Mesendoderm (in vitro differentiated cells): ENCODE measurements at regions not wholly inside any gene's neighbourhood (a gene's known extent, or its start where the extent isn't known, plus 50 kb on each side); places are given as distances from the start of the nearest gene placed in this dataset.

ENCODE experiments used
- DNase-seq: peaks from one replicate; pipeline ENCODE4 v3.0.0; 2013
- H2AK5ac ChIP-seq: 2 replicates; pipeline ENCODE4 v1.6.1; 2013; ENCODE audit warnings: low read length, inconsistent platforms
- H2BK120ac ChIP-seq: 2 replicates; pipeline ENCODE4 v1.6.1; 2013; ENCODE audit warnings: low read depth, mild to moderate bottlenecking, low read length, moderate library complexity, mixed read lengths
- H2BK15ac ChIP-seq: replicated peaks from 2 replicates; pipeline ENCODE4 v1.6.1; 2013; ENCODE audit warnings: low read depth, mild to moderate bottlenecking, moderate library complexity
- H2BK5ac ChIP-seq: 2 replicates; pipeline ENCODE4 v1.6.1; 2013; ENCODE audit warnings: low read length, inconsistent platforms
- H3K18ac ChIP-seq: 2 replicates; pipeline ENCODE4 v1.6.1; 2013; ENCODE audit warnings: mild to moderate bottlenecking, low read length, mixed read lengths
- H3K23ac ChIP-seq: one replicate; pipeline ENCODE4 v1.6.1; 2013; ENCODE audit warnings: low read length
- H3K27ac ChIP-seq: 2 replicates; pipeline ENCODE4 v1.5.1; 2013; ENCODE audit warnings: low read depth, mild to moderate bottlenecking, inconsistent platforms, low read length, moderate library complexity
- H3K27me3 ChIP-seq: 2 replicates; pipeline ENCODE4 v1.6.1; 2013; ENCODE audit warnings: low read length, control low read depth, mild to moderate bottlenecking, inconsistent platforms; ENCODE audit not compliant: insufficient read depth, poor library complexity
- H3K36me3 ChIP-seq: 2 replicates; pipeline ENCODE4 v1.6.1; 2013; ENCODE audit warnings: low read length, inconsistent platforms; ENCODE audit not compliant: control insufficient read depth, insufficient read depth
- H3K4ac ChIP-seq: one replicate; pipeline ENCODE4 v1.6.1; 2013; ENCODE audit warnings: low read depth, mild to moderate bottlenecking, low read length, moderate library complexity
- H3K4me1 ChIP-seq: 2 replicates; pipeline ENCODE4 v1.6.1; 2013; ENCODE audit warnings: low read depth, low read length, inconsistent platforms; ENCODE audit not compliant: control insufficient read depth
- H3K4me2 ChIP-seq: 2 replicates; pipeline ENCODE4 v1.6.1; 2013; ENCODE audit warnings: low read length
- H3K4me3 ChIP-seq: 2 replicates; pipeline ENCODE4 v1.5.1; 2013; ENCODE audit warnings: mild to moderate bottlenecking, low read length
- H3K56ac ChIP-seq: one replicate; pipeline ENCODE4 v1.6.1; 2013; ENCODE audit warnings: low read length
- H3K79me1 ChIP-seq: 2 replicates; pipeline ENCODE4 v1.6.1; 2013; ENCODE audit warnings: low read length, inconsistent platforms
- H3K79me2 ChIP-seq: 2 replicates; pipeline ENCODE4 v1.6.1; 2013; ENCODE audit warnings: mild to moderate bottlenecking, low read length; ENCODE audit not compliant: control insufficient read depth, insufficient read depth
- H3K9ac ChIP-seq: 2 replicates; pipeline ENCODE4 v1.6.1; 2013; ENCODE audit warnings: low read length, inconsistent platforms
- H4K5ac ChIP-seq: one replicate; pipeline ENCODE4 v1.6.1; 2013; ENCODE audit warnings: low read length
- H4K8ac ChIP-seq: one replicate; pipeline ENCODE4 v1.6.1; 2013; ENCODE audit warnings: low read depth, mild to moderate bottlenecking, control low read depth, low read length, moderate library complexity
- WGBS: extraction: QIAGEN DNeasy Blood & Tissue Kit; methylation state at CpG from one replicate; pipeline ENCODE4 v1.1.7; 2013; ENCODE audit warnings: low lambda C conversion rate, missing lambda C conversion rate; ENCODE audit not compliant: insufficient coverage; ENCODE audit errors: extremely low coverage; 5-methylcytosine and 5-hydroxymethylcytosine counted together

GRCh38 chr18:39721712-39722111, 2156.1 kb upstream of the CELF4 start:
- Histone ChIP-seq H3K27ac (no peak overlapping the region), H3K18ac (no peak overlapping the region), H3K9ac (no peak overlapping the region), H3K4me3 (no peak overlapping the region), H4K5ac (no peak overlapping the region), H3K79me1 (no peaks in the 10 kb centered on the region), H3K4ac (no peak overlapping the region), H2BK15ac (no peak overlapping the region), H3K4me1 (no peaks in the 10 kb centered on the region), H3K56ac (no peak overlapping the region), H3K36me3 (no peaks in the 10 kb centered on the region), H2BK120ac (no peak overlapping the region), H3K23ac (no peak overlapping the region), H2AK5ac (no peak overlapping the region), H3K4me2 (no peak overlapping the region), H2BK5ac (no peak overlapping the region), H4K8ac (no peak overlapping the region), H3K79me2 (no peaks in the 10 kb centered on the region), H3K27me3 (no peaks in the 10 kb centered on the region)
- WGBS, result no CpG with 5 or more reads among the region's 1 CpG
- no peak for DNase-seq

- H3K18ac ChIP-seq, result no peak overlapping the region
- H2AK5ac ChIP-seq, result no peak overlapping the region
- H3K23ac ChIP-seq, result no peak overlapping the region
- H3K4ac ChIP-seq, result peak overlapping the region; percentile 31
- H3K79me1 ChIP-seq, result no peaks in the 10 kb centered on the region
- no peaks in the 10 kb centered on the region for H3K36me3 ChIP-seq
- H3K79me2 ChIP-seq, result no peaks in the 10 kb centered on the region
- no peak overlapping the region for H3K9ac ChIP-seq
- no peak overlapping the region for H2BK5ac ChIP-seq
- H3K4me2 ChIP-seq, result no peak overlapping the region
- no peaks in the 10 kb centered on the region for H3K4me1 ChIP-seq
- H4K8ac ChIP-seq, result no peak overlapping the region
- no peak overlapping the region for H3K4me3 ChIP-seq
- no peak overlapping the region for H2BK15ac ChIP-seq
- H3K27me3 ChIP-seq, result no peaks in the 10 kb centered on the region
- WGBS, result no CpG with 5 or more reads among the region's 3 CpGs
- no peak overlapping the region for H4K5ac ChIP-seq
- H3K27ac ChIP-seq, result no peak overlapping the region
- H3K56ac ChIP-seq, result no peak overlapping the region
- H2BK120ac ChIP-seq, result no peak overlapping the region
- no peak for DNase-seq
Measured at GRCh38 chr18:39713961-39714360, 2148.4 kb upstream of the CELF4 start.

DNA sequence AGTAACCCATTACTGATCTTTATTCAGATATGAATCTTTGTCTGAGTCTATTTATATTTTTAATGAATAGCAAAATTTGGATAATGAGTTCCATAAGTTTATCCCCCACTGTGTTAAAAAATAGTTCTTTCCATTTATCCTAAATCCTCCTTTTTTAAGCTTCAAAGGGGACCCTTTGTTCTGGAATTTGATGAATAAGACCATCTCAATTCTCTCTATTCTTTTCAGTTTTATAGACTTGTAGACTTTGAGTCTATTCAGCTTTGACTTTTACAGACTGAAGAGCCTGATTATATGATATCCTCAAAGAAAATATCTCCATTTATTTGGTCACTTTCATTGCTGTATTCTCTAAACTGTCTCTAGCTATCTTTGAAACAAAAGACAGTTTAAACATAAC, 2146.1 kb upstream of the CELF4 start:
- Histone ChIP-seq H2BK120ac (no peak overlapping the region), H3K79me1 (no peaks in the 10 kb centered on the region), H2BK5ac (no peak overlapping the region), H3K4me3 (no peak overlapping the region), H3K4me2 (no peak overlapping the region), H3K56ac (no peak overlapping the region), H3K23ac (no peak overlapping the region), H3K4me1 (no peaks in the 10 kb centered on the region), H3K27ac (no peak overlapping the region), H4K5ac (no peak overlapping the region), H3K9ac (no peak overlapping the region), H3K18ac (no peak overlapping the region), H2BK15ac (no peak overlapping the region), H2AK5ac (no peak overlapping the region), H4K8ac (no peak overlapping the region), H3K27me3 (no peaks in the 10 kb centered on the region), H3K79me2 (no peaks in the 10 kb centered on the region), H3K36me3 (no peaks in the 10 kb centered on the region), H3K4ac (no peak overlapping the region)
- no peak for DNase-seq

- no peaks in the 10 kb centered on the region for H3K4me1 ChIP-seq
- H3K4ac ChIP-seq, result no peak overlapping the region
- H3K79me2 ChIP-seq, result no peaks in the 10 kb centered on the region
- H2BK15ac ChIP-seq, result no peak overlapping the region
- H3K36me3 ChIP-seq, result no peaks in the 10 kb centered on the region
- H3K4me3 ChIP-seq, result no peak overlapping the region
- no peak overlapping the region for H3K23ac ChIP-seq
- peak; percentile 16 for DNase-seq
- H2BK5ac ChIP-seq, result no peak overlapping the region
- H3K56ac ChIP-seq, result no peak overlapping the region
- no peak overlapping the region for H4K8ac ChIP-seq
- H3K27me3 ChIP-seq, result no peaks in the 10 kb centered on the region
- WGBS, result no CpG with 5 or more reads among the region's 3 CpGs
- H4K5ac ChIP-seq, result no peak overlapping the region
- no peak overlapping the region for H3K27ac ChIP-seq
- no peak overlapping the region for H3K9ac ChIP-seq
- no peak overlapping the region for H3K4me2 ChIP-seq
- no peak overlapping the region for H2AK5ac ChIP-seq
- H2BK120ac ChIP-seq, result no peak overlapping the region
- no peaks in the 10 kb centered on the region for H3K79me1 ChIP-seq
- no peak overlapping the region for H3K18ac ChIP-seq
Measured at GRCh38 chr18:39705362-39705761, 2139.8 kb upstream of the CELF4 start.

GRCh38 chr18:39702888-39703287, 2137.3 kb upstream of the CELF4 start:
- no peak overlapping the region for H3K27ac ChIP-seq
- no peak overlapping the region for H4K5ac ChIP-seq
- WGBS, result no CpG with 5 or more reads among the region's 3 CpGs
- H3K36me3 ChIP-seq, result no peaks in the 10 kb centered on the region
- H3K79me1 ChIP-seq, result no peaks in the 10 kb centered on the region
- no peaks in the 10 kb centered on the region for H3K79me2 ChIP-seq
- no peaks in the 10 kb centered on the region for H3K4me1 ChIP-seq
- no peak overlapping the region for H3K23ac ChIP-seq
- no peak overlapping the region for H3K4ac ChIP-seq
- H2BK120ac ChIP-seq, result no peak overlapping the region
- H2AK5ac ChIP-seq, result no peak overlapping the region
- no peak overlapping the region for H3K18ac ChIP-seq
- H3K9ac ChIP-seq, result no peak overlapping the region
- no peak overlapping the region for H3K4me2 ChIP-seq
- H2BK15ac ChIP-seq, result no peak overlapping the region
- no peak overlapping the region for H3K4me3 ChIP-seq
- H3K27me3 ChIP-seq, result no peaks in the 10 kb centered on the region
- H3K56ac ChIP-seq, result no peak overlapping the region
- H2BK5ac ChIP-seq, result no peak overlapping the region
- DNase-seq, result no peak
- H4K8ac ChIP-seq, result no peak overlapping the region

GRCh38 chr18:39701839-39702238, 2136.2 kb upstream of the CELF4 start:
- Histone ChIP-seq H3K27ac (no peak overlapping the region), H3K79me1 (no peaks in the 10 kb centered on the region), H2BK15ac (no peak overlapping the region), H3K23ac (no peak overlapping the region), H3K27me3 (no peaks in the 10 kb centered on the region), H3K4me1 (no peaks in the 10 kb centered on the region), H2BK120ac (no peak overlapping the region), H3K4me3 (no peak overlapping the region), H3K56ac (no peak overlapping the region), H3K4me2 (no peak overlapping the region), H4K8ac (no peak overlapping the region), H3K36me3 (no peaks in the 10 kb centered on the region), H3K9ac (no peak overlapping the region), H3K4ac (no peak overlapping the region), H2BK5ac (no peak overlapping the region), H2AK5ac (no peak overlapping the region), H4K5ac (no peak overlapping the region), H3K18ac (no peak overlapping the region), H3K79me2 (no peaks in the 10 kb centered on the region)
- WGBS, result no CpG with 5 or more reads among the region's 2 CpGs
- DNase-seq, result peak; percentile 80
